ENCODE measurements at regions not wholly inside any gene's neighbourhood (a gene's known extent, or its start where the extent isn't known, plus 50 kb on each side); places are given as distances from the start of the nearest gene placed in this dataset.
A peak's percentile ranks its signal among the peaks of the same experiment; 100 is the strongest.

DNA sequence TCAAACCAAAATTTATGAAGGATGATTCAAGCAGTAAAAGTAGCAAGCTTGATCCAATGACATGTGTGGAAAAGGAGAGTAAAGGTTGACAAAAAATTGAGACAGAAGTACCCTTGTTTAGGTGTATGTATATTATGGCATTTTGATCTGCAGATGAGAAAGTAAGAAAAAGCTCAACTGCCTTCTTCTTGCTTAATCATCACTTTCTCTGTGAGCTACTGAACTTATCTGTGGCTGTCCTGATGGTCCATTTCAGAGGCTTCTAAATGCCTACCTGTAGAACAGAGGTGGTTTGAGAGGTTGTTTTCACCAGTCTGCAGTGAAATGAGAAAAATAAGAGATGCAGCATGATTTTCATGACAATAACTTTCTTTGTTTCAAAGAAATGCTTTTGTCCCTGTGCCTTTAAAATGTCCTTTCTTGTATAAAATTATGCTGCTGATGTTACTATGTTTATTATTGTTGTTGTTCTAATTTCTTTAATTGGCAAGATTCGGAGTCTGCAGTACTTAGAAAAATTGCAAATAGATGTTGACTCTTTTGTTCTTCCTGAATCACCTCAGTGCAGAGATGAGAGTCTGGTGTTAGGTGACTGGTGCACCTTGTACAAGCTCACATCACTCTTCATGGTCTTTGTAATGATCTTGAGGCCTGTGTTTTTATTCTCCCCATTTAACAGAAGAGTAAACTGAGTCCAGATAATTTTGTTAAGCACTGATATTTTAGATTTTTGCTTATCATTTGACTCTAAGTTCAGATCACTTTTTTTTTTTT, 821.9 kb downstream of the VRK1 start:
- DNase-seq: peak in 1 of 5 donors; percentile 19

- no peak for DNase-seq
These were observed 822.9 kb downstream of the VRK1 start for GRCh38 chr14:97620066-97620465.

- no peak for DNase-seq
These were observed 827.8 kb downstream of the VRK1 start for GRCh38 chr14:97624985-97625384.

- no peak for DNase-seq
These were observed 828.3 kb downstream of the VRK1 start for GRCh38 chr14:97625477-97625876.

DNA sequence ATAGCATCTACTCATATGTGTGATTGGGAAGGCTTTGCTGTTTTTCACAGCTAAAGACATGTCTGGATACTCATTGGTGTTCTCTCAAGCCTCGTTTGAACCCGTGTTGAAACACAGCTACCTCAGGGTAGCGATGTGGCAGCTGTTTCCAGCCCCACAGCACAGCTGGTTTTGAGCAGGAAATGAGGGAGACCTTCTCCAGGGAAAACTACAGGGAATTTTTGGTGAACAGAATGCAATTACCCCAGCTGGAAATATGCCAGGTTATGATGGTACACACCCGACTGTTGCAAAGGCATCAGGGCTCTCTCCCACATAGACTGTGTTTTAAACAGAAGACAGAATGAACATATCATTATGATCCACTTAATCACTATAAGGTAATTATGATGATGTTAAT, 828.9 kb downstream of the VRK1 start:
- DNase-seq: no peak

- DNase-seq: no peak
These were observed 833.1 kb downstream of the VRK1 start for GRCh38 chr14:97630249-97630648.

DNA sequence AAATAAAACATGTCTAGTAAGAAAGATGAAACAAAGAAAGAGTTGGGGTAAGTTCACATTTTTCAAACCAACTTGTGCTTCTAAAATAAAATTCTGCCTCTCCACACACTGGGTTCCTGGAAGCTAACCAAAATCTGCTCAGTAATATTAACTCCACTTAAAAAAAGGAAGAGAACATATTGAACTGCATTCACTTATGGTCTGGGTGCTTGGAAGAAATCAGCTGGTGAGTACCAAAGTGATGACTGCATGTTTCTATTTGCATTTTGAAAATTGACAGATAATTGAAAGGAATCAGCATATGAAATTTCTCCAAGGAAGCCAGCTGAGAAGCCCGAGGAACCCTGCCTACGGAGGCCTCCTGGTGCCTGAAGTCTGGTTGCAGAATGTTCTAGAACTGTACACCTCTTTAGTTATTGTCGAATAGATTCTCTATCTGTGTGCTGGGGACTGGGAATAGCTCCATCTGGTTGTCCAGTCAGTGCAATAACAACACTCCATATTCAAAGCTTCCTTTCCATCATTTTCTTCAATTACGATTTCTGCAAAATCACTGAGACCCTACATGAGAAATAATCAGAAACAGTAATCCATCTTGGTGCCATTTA, 836.1 kb downstream of the VRK1 start:
- no peak for DNase-seq

GRCh38 chr14:97634751-97635150, 837.6 kb downstream of the VRK1 start:
- DNase-seq: peak in 3 of 5 donors; percentile 12 to 56 (median 33)

GRCh38 chr14:97638864-97639263, 841.7 kb downstream of the VRK1 start:
- DNase-seq: peak in 1 of 5 donors; percentile 72

DNA sequence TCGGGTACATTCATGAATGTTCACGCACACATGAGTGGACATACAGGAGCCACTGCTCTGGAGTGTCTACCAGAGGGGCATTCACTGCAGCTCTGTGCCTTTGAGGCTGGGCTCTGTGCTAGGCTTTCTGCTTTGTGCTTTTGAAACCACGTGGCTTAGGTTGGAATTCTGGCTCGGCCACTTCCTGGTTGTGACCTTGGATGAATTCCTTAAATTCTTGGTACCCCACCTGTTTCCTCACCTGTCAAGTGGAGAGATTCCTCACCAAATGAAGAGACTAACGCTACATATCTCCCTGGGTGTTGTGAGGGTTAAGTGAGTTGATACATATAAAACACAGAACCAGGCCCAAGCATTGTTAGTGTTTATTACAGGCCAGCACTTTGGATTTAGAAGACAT, 842.8 kb downstream of the VRK1 start:
- no peak for DNase-seq

- DNase-seq: peak in 1 of 5 donors; percentile 7
These were observed 844.6 kb downstream of the VRK1 start for GRCh38 chr14:97641827-97642226.

GRCh38 chr14:97642631-97643030, 845.4 kb downstream of the VRK1 start:
- DNase-seq: no peak

DNA sequence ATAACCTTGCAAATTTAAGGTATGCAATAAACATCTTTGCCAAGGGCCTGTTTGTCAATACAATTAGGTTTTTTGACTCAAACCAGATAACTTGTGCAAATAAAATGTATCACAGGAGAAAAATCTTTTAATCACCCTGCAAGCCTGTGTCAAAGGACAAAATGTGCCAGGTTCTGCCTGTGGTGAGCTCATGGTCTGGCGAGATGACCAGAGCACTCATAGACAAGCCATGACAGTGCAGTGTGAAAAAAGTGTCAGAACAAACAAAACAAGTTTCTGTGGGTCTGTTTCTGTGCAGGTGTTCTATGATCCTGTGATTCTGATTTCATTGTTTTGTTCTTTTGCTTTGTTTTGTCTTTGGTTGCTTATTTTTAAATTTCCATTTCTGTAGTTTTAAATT, 847.2 kb downstream of the VRK1 start:
- DNase-seq: no peak

- no peak for DNase-seq
These were observed 852.6 kb downstream of the VRK1 start for GRCh38 chr14:97649752-97650151.

- no peak for DNase-seq
These were observed 858.2 kb downstream of the VRK1 start for GRCh38 chr14:97655169-97655948.

- no peak for DNase-seq
These were observed 860.4 kb downstream of the VRK1 start for GRCh38 chr14:97657609-97658008.

DNA sequence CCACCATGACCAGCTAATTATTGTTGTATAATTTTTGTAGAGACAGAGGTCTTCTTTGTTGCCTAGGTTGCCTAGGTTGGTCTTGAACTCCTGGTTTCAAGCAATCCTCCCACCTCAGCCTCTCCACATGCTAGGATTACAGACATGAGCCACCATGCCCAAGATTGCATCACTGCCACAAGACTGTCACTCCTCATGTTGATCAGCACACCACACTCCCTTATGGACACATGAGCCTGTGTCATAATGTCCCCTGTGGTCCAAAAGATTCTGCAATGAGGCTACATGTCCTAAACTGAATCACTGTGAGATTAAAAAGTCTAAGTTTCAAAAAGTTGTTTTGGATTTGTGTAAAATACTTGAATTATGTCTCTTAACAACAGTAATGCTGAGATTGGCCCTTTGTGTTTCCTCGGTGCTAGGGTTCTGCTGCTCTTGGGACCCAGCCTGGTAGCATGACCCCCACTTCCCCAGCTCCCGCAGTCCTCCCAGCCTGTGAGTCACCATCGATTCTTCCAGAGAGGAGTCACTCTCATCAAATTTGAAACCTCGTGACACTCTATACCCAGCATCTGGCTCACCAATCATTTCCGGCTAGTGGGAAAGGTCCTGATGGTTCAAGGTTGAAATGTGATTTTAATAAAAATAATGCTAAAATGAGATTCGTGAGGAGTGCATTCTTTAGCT, 890.9 kb downstream of the VRK1 start:
- no peak for DNase-seq

GRCh38 chr14:97688631-97689336, 891.6 kb downstream of the VRK1 start:
- DNase-seq: no peak

DNA sequence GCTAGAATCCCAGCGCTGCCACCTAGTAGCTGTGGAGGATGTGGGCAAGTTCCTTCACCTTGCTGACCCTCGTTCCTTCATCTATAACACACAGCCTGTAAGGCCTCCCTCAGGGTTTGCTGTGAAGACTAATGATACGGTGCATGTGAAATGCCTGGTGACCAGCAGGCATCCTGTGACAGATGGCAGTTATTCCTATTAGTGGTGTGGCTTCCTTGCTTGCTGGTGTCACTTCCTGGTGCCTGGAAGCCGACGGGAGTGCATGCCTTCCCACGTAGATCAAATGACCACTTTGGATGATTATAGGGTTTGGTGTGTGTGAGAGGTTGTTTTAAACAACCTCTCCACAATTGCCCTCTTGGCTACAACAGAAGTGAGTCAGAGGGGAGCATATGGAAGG, 894.9 kb downstream of the VRK1 start:
- no peak for DNase-seq

DNA sequence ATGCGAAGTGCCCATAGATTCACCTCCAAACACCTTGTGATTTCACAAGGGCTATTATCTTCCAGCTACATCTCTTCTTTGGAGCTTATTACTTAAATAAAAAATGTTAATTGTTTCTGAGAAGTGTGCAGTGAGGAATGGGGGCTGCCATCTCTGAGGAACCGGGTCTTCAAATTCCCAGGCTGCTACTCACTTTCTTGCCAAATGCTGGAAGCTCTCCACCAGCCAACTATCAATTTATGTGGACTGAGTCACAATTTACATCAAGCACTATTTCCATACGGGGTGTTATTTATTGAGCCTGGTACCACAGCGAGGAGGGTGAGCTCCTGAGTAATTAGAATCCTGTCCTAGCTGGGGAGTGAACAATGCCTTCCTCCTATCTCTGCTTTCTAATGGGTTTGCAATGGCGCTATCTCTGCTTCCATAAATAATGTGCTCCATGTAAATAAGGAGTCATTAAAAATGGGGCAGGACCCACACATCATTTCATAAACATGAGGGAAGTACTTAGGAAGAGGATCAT, 898.3 kb downstream of the VRK1 start:
- DNase-seq: no peak

- DNase-seq: peak in 1 of 5 donors; percentile 74
These were observed 900.6 kb downstream of the VRK1 start for GRCh38 chr14:97697772-97698171.

DNA sequence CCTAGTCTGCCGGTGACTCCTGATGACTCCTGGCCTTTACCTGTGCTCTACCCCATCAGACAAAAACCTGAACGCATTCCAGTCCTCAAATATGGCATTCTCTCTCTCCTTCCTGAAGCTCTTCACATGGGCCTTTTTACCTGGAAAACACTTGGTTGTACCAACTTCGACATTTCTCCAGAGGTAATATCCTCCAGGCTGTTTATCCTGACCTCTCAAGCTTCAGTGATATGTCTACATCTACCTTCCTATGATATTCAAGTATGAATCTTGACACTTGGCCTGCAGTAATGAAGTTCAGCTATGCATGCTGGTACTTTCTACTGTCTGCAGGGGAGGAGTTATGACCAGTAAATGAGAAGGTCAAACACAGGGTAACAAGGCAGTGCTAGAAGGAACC, 901.8 kb downstream of the VRK1 start:
- DNase-seq: no peak
